Endothelial cell of umbilical vein (primary cell): ENCODE measurements at regions not wholly inside any gene's neighbourhood (a gene's known extent, or its start where the extent isn't known, plus 50 kb on each side); places are given as distances from the start of the nearest gene placed in this dataset.

ENCODE experiments used
- BruUV-seq: library from RNA; stranded (reverse); fragments of 400-500 nt; replicated peaks from 2 replicates; lab custom pipeline; 2021; lab: Mats Ljungman, UMichigan
- CTCF ChIA-PET: fragments of 300-600, 350-600 bp; sonication (Branson Sonifier 250); formaldehyde crosslinking; loops from one replicate; lab custom pipeline; 2021; ENCODE audit warnings: antibody characterized with exemption, inconsistent platforms; lab: Charles Lee
- POLR2A ChIA-PET: fragments of 300-600, 350-600 bp; sonication (Branson Sonifier 250); formaldehyde crosslinking; loops from one replicate; lab custom pipeline; 2021; ENCODE audit warnings: antibody characterized with exemption, inconsistent platforms; lab: Charles Lee
- DNase-seq: peaks from one replicate; pipeline ENCODE4 v3.0.0-alpha.2; 2011; ENCODE audit warnings: low read depth, low spot score
- FAIRE-seq: peaks from 2 replicates; lab custom pipeline; 2011; peaks lifted over from hg19 to GRCh38; lab: Jason Lieb, UNC
- H2AFZ ChIP-seq: 2 replicates; pipeline ENCODE4 v1.6.0; 2012; ENCODE audit warnings: low read depth, low read length, control low read depth, inconsistent platforms
- H3K27ac ChIP-seq: 2 replicates; pipeline ENCODE4 v1.5.1; 2011; ENCODE audit warnings: low read depth, mild to moderate bottlenecking, control low read depth, low read length, moderate library complexity; ENCODE audit not compliant: insufficient read depth
- H3K27me3 ChIP-seq, 2 experiments: 2 replicates each; pipeline versions ENCODE4 v1.6.0 to v1.6.1; 2011; ENCODE audit warnings: low read length in 2 of 2, mixed read lengths in 1 of 2; ENCODE audit not compliant: control insufficient read depth in 2 of 2, insufficient read depth in 2 of 2
- H3K36me3 ChIP-seq, 2 experiments: 2 replicates in 1 of 2; 3 replicates in 1 of 2; pipeline ENCODE4 v1.5.1; 2011; ENCODE audit warnings: low read length in 2 of 2, mild to moderate bottlenecking in 1 of 2, moderate library complexity in 1 of 2; ENCODE audit not compliant: control insufficient read depth in 2 of 2, insufficient read depth in 2 of 2; ENCODE audit errors: extremely low read depth in 1 of 2
- H3K4me1 ChIP-seq: 3 replicates; pipeline ENCODE4 v1.5.1; 2011; ENCODE audit warnings: mild to moderate bottlenecking, low read length; ENCODE audit not compliant: control insufficient read depth, insufficient read depth; ENCODE audit errors: extremely low read depth
- H3K4me2 ChIP-seq: 2 replicates; pipeline ENCODE4 v1.6.1; 2011; ENCODE audit warnings: low read length, control low read depth, mixed read lengths; ENCODE audit not compliant: insufficient read depth
- H3K4me3 ChIP-seq, 3 experiments: fragments of 200-600 bp in 1 of 3; sonication (generic), shearing (Covaris generic) in 1 of 3; replicated peaks in 1 of 3; 2 replicates each; pipeline ENCODE4 v1.5.1; 2011 to 2016; ENCODE audit warnings: control low read depth in 3 of 3, low read length in 3 of 3, mild to moderate bottlenecking in 2 of 3, inconsistent platforms in 1 of 3, low read depth in 1 of 3, moderate library complexity in 1 of 3; ENCODE audit not compliant: insufficient read depth in 1 of 3
- H3K79me2 ChIP-seq: 2 replicates; pipeline ENCODE4 v1.6.0; 2012; ENCODE audit warnings: low read length, inconsistent platforms; ENCODE audit not compliant: control insufficient read depth, insufficient read depth
- H3K9ac ChIP-seq: replicated peaks from 2 replicates; pipeline ENCODE3; 2011; ENCODE audit warnings: low read length, control low read depth; ENCODE audit not compliant: insufficient read depth; ENCODE audit errors: extremely low read depth
- H3K9me1 ChIP-seq: replicated peaks from 3 replicates; pipeline ENCODE4 v1.6.0; 2011; ENCODE audit warnings: mild to moderate bottlenecking, low read length; ENCODE audit not compliant: control insufficient read depth, insufficient read depth; ENCODE audit errors: extremely low read depth
- H3K9me3 ChIP-seq: replicated peaks from 2 replicates; pipeline ENCODE4 v1.5.1; 2012; ENCODE audit warnings: low read length, inconsistent platforms; ENCODE audit not compliant: control insufficient read depth, insufficient read depth
- H4K20me1 ChIP-seq: replicated peaks from 2 replicates; pipeline ENCODE3; 2011; ENCODE audit warnings: mild to moderate bottlenecking, low read length; ENCODE audit not compliant: control insufficient read depth, insufficient read depth; ENCODE audit errors: extremely low read depth
- CTCF ChIP-seq, 2 donors: IDR thresholded peaks; 1 replicate in 1 of 2; 2 replicates in 1 of 2; pipeline ENCODE4 v1.5.1; 2011; ENCODE audit warnings: low read length in 2 of 2, mild to moderate bottlenecking in 2 of 2, moderate library complexity in 2 of 2, control low read depth in 1 of 2, inconsistent platforms in 1 of 2, low read depth in 1 of 2; ENCODE audit not compliant: insufficient read depth in 1 of 2; ENCODE audit errors: extremely low read depth in 1 of 2
- EZH2 ChIP-seq: IDR thresholded peaks from 2 replicates; pipeline ENCODE4 v1.6.1; 2012; ENCODE audit warnings: borderline replicate concordance, low read depth, mild to moderate bottlenecking, moderate library complexity, low read length, inconsistent platforms; ENCODE audit not compliant: severe bottlenecking
- FOS ChIP-seq: IDR thresholded peaks from 2 replicates; pipeline ENCODE4 v1.6.1; 2011; ENCODE audit warnings: mild to moderate bottlenecking, low read length, moderate library complexity, borderline replicate concordance; ENCODE audit not compliant: insufficient read depth
- GATA2 ChIP-seq: IDR thresholded peaks from 2 replicates; pipeline ENCODE4 v1.7.0; 2011; ENCODE audit warnings: low read depth, mild to moderate bottlenecking, moderate library complexity, mixed read lengths, low read length; ENCODE audit not compliant: insufficient read length, insufficient read depth
- JUN ChIP-seq: IDR thresholded peaks from 2 replicates; pipeline ENCODE4 v1.6.1; 2011; ENCODE audit warnings: borderline replicate concordance, low read depth; ENCODE audit not compliant: insufficient read length, insufficient read depth
- MAX ChIP-seq: IDR thresholded peaks from 2 replicates; pipeline ENCODE4 v1.6.1; 2011; ENCODE audit not compliant: insufficient read depth, insufficient read length
- MYC ChIP-seq: IDR thresholded peaks from one replicate; pipeline ENCODE4 v1.6.1; 2011; ENCODE audit warnings: mild to moderate bottlenecking, low read depth, low read length
- POLR2A ChIP-seq: IDR thresholded peaks from 2 replicates; pipeline ENCODE4 v1.6.1; 2012; ENCODE audit warnings: low read depth, mild to moderate bottlenecking, control low read depth, low read length
- POLR2AphosphoS5 ChIP-seq: IDR thresholded peaks from 2 replicates; pipeline ENCODE4 v1.6.1; 2012; ENCODE audit warnings: low read depth, mild to moderate bottlenecking, control low read depth, low read length, moderate library complexity; ENCODE audit not compliant: insufficient read depth
- dilution Hi-C: fragments of 300-500 bp; cut with MboI; formaldehyde crosslinking; loops from one replicate; pipeline ENCODE4 v1.15.0; 2019; ENCODE audit warnings: low sequenced_read_pairs; ENCODE audit not compliant: extremely low pct_ligation_motif_present
- intact Hi-C: fragments of 100-400 bp; cut with micrococcal nuclease; formaldehyde crosslinking; loops from one replicate; pipeline ENCODE4 v1.10.0; 2022

- H3K4me3 ChIP-seq = no peak overlapping the region
- ChIA-PET CTCF (no interaction called here), POLR2A (no interaction called here)
- H3K9me1 ChIP-seq = no peaks in the 10 kb centered on the region
- intact Hi-C loops (no loop called here), dilution Hi-C loops (no loop called here)
- H3K27me3 ChIP-seq = no peaks in the 10 kb centered on the region
- DNase-seq (no peak), FAIRE-seq (no peak)
- H3K4me1 ChIP-seq = peaks cover 13% of the 10 kb centered on the region
- H2AFZ ChIP-seq = no peak overlapping the region
- no peak for TF ChIP-seq FOS
- TF ChIP-seq JUN = no peak
- no peak for TF ChIP-seq CTCF (IDR thresholded peaks at IDR 0.05; ENCODE audit: extremely low read depth in 1 of 2, insufficient read depth in 1 of 2, low read depth in 1 of 2, low read length in 2 of 2)
- TF ChIP-seq GATA2 = no peak
- TF ChIP-seq MYC = no peak
- no peak for TF ChIP-seq POLR2A
- TF ChIP-seq EZH2 = no peak
- no peak for TF ChIP-seq MAX
- TF ChIP-seq POLR2AphosphoS5 = no peak
- no peaks in the 10 kb centered on the region for H4K20me1 ChIP-seq
- no peak overlapping the region for H3K9ac ChIP-seq
- H3K9me3 ChIP-seq = no peaks in the 10 kb centered on the region
- no peak overlapping the region for H3K4me2 ChIP-seq
- BruUV-seq = no TSS peak
- no peaks in the 10 kb centered on the region for H3K36me3 ChIP-seq
- H3K79me2 ChIP-seq = no peaks in the 10 kb centered on the region
- no peak overlapping the region for H3K27ac ChIP-seq
Measured at GRCh38 chr2:204317640-204318039, 227.6 kb upstream of the PARD3B start.
